Peyer's patch (tissue), 4 donors: ENCODE measurements at regions not wholly inside any gene's neighbourhood (a gene's known extent, or its start where the extent isn't known, plus 50 kb on each side); places are given as distances from the start of the nearest gene placed in this dataset.
A peak's percentile ranks its signal among the peaks of the same experiment; 100 is the strongest.

Experiments used
- DNase-seq, 3 donors: peaks; one replicate each; pipeline ENCODE4 v3.0.0-alpha.2; 2017 to 2019
- H3K27ac ChIP-seq, 4 donors: fragments of 200-600 bp; sonication (generic); one replicate each; pipeline ENCODE4 v1.5.1; 2016 to 2019
- H3K27me3 ChIP-seq, 2 donors: fragments of 200-600 bp; sonication (generic); one replicate each; pipeline ENCODE4 v1.5.1; 2019
- H3K36me3 ChIP-seq, 3 donors: fragments of 200-600 bp; sonication (generic); one replicate each; pipeline ENCODE4 v1.5.1; 2016 to 2019
- H3K4me1 ChIP-seq, 4 donors: fragments of 200-600 bp; sonication (generic); one replicate each; pipeline ENCODE4 v1.5.1; 2016 to 2019
- H3K4me3 ChIP-seq, 4 donors: fragments of 200-600 bp; sonication (generic); 1 replicate in 3 of 4; 2 replicates in 1 of 4; pipeline ENCODE4 v1.5.1; 2016 to 2019; ENCODE audit warnings: mild to moderate bottlenecking in 1 of 4
- H3K9me3 ChIP-seq, 4 donors: fragments of 200-600 bp; sonication (generic); one replicate each; pipeline ENCODE4 v1.5.1; 2016 to 2019; ENCODE audit warnings: mild to moderate bottlenecking in 1 of 4
- POLR2A ChIP-seq, 2 donors: fragments of 450-650 bp; IDR thresholded peaks; one replicate each; pipeline ENCODE4 v1.5.1; 2017; ENCODE audit warnings: antibody characterized with exemption in 2 of 2, mild to moderate bottlenecking in 2 of 2, moderate library complexity in 2 of 2
- TF ChIP-seq, protein P1 (sequence below), 6 experiments: fragments of 450-650 bp in 4 of 6; fragments of 200-600 bp in 2 of 6; sonication (generic) in 1 of 6; IDR thresholded peaks; one replicate each; pipeline ENCODE4 v1.5.1; 2017 to 2019; ENCODE audit warnings: antibody characterized with exemption in 6 of 6, mild to moderate bottlenecking in 3 of 6, moderate library complexity in 1 of 6

DNA sequence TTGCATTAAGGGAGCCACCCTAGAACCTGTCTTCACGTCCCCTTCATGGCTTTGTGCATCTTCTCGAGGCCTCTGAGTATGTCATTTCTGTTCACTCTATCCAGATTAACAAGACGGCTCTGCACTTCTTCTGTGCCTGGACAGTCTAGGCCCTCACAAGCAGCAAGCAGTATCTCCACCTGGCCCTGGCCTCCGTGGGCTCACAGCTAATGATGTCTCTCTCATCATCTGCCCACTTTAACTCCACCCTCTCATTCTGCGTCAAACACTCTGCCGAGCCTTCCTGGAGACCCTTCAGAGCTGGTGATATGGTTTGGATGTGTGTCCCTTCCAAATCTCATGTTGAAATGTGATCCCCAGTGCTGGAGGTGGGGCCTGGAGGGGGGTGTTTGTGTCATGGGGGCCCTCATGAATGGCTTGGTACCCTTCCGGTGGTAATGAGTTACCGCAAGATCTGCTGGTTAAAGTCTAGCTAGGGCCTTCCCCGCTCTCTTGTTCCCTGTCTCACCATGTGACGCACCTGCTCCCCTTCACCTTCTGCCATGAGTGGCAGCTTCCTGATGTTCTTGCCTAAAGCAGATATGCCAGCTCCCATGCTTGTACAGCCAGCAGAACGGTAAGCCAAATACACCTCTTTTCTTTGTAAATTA, 132.5 kb upstream of the ID2 start:
- peak in 1 of 3 donors; percentile 22 for DNase-seq
- H3K27ac ChIP-seq = no peak overlapping the region
- H3K4me3 ChIP-seq = no peak overlapping the region
- no peaks in the 10 kb centered on the region for H3K36me3 ChIP-seq
- H3K9me3 ChIP-seq = no peaks in the 10 kb centered on the region
- TF ChIP-seq, protein P1, sequence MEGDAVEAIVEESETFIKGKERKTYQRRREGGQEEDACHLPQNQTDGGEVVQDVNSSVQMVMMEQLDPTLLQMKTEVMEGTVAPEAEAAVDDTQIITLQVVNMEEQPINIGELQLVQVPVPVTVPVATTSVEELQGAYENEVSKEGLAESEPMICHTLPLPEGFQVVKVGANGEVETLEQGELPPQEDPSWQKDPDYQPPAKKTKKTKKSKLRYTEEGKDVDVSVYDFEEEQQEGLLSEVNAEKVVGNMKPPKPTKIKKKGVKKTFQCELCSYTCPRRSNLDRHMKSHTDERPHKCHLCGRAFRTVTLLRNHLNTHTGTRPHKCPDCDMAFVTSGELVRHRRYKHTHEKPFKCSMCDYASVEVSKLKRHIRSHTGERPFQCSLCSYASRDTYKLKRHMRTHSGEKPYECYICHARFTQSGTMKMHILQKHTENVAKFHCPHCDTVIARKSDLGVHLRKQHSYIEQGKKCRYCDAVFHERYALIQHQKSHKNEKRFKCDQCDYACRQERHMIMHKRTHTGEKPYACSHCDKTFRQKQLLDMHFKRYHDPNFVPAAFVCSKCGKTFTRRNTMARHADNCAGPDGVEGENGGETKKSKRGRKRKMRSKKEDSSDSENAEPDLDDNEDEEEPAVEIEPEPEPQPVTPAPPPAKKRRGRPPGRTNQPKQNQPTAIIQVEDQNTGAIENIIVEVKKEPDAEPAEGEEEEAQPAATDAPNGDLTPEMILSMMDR (IDR thresholded peaks at IDR 0.05) = no peak
- TF ChIP-seq POLR2A (IDR thresholded peaks at IDR 0.05) = no peak
- peaks cover 0 to 11% (median 9%) of the 10 kb centered on the region in 4 donors for H3K4me1 ChIP-seq
- H3K27me3 ChIP-seq = no peaks in the 10 kb centered on the region

DNA sequence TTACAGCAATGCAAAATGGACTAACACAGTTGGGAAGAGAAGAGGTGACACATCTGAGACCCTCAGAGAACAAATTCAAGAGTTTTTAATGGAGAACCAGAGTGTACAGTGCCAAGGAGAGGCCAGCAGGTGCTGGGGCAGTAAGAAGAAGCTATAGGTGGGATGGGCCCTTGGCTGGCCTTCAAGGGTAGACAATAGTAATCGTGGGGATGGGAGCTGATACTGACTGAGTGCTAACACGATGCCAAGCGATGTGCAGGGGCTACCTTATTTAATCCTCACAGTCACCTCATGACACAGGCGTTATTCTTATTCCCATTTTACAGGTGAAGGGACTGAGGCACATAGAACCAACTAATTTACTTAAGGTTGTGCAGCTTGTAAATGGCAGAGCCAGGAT, 131.9 kb upstream of the ID2 start:
- Histone ChIP-seq H3K4me1 (peaks cover 0 to 5% (median 3%) of the 10 kb centered on the region in 4 donors), H3K27me3 (no peaks in the 10 kb centered on the region), H3K4me3 (no peak overlapping the region), H3K27ac (no peak overlapping the region), H3K9me3 (no peaks in the 10 kb centered on the region), H3K36me3 (no peaks in the 10 kb centered on the region)
- TF ChIP-seq, protein P1 (IDR thresholded peaks at IDR 0.05) = no peak
- TF ChIP-seq POLR2A (IDR thresholded peaks at IDR 0.05) = no peak
- DNase-seq = no peak

DNA sequence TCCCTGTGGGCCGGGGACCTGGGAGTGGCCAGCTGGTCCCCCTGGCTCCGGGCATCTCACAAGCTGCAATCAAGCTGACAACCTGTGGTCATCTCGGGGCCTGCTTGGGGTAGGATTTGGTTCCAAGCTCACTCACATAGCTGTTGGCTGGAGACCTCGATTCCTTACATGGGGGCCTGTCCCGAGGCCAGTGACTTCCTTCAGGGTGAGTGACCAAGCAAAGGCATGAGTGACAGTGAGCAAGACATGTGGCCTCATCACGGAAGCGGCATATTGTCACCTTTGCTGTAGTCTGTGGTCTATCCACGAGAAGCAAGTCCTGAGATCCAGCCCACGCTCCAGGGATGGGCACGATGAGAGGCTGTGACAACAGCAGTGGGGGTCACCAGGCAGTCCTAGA, 131.4 kb upstream of the ID2 start:
- TF ChIP-seq POLR2A (IDR thresholded peaks at IDR 0.05) = no peak
- TF ChIP-seq, protein P1 (IDR thresholded peaks at IDR 0.05) = no peak
- no peak for DNase-seq

GRCh38 chr2:8550937-8551621, 130.8 kb upstream of the ID2 start:
- Histone ChIP-seq H3K9me3 (no peaks in the 10 kb centered on the region), H3K27ac (no peak overlapping the region), H3K27me3 (no peaks in the 10 kb centered on the region), H3K4me3 (no peak overlapping the region), H3K36me3 (no peaks in the 10 kb centered on the region), H3K4me1 (no peaks in the 10 kb centered on the region)
- DNase-seq = peak in 1 of 3 donors; percentile 38
- no peak for TF ChIP-seq POLR2A (IDR thresholded peaks at IDR 0.05)
- TF ChIP-seq, protein P1 (IDR thresholded peaks at IDR 0.05) = no peak

More for the DNA sequence above, 131.4 kb upstream of the ID2 start:
- Histone ChIP-seq H3K4me3 (no peak overlapping the region), H3K27ac (no peak overlapping the region), H3K36me3 (no peaks in the 10 kb centered on the region), H3K27me3 (no peaks in the 10 kb centered on the region), H3K9me3 (no peaks in the 10 kb centered on the region), H3K4me1 (peaks cover 0 to under 1% (median 0%) of the 10 kb centered on the region in 4 donors)

- TF ChIP-seq, protein P1 (IDR thresholded peaks at IDR 0.05) = no peak
- TF ChIP-seq POLR2A (IDR thresholded peaks at IDR 0.05) = no peak
These were observed 130.2 kb upstream of the ID2 start for GRCh38 chr2:8551622-8552074.

More at GRCh38 chr2:8551622-8552074, 130.2 kb upstream of the ID2 start:
- Histone ChIP-seq H3K4me3 (no peak overlapping the region), H3K4me1 (no peaks in the 10 kb centered on the region), H3K27me3 (no peaks in the 10 kb centered on the region), H3K9me3 (no peaks in the 10 kb centered on the region), H3K36me3 (no peaks in the 10 kb centered on the region), H3K27ac (no peak overlapping the region)
- DNase-seq = peak in 1 of 3 donors; percentile 36
